Activated naive CD8-positive, alpha-beta T cell treated with anti-CD3 and anti-CD28 coated beads, Interleukin-2, amount 50 U/mL, for 16 hours (primary cell): ENCODE measurements at regions not wholly inside any gene's neighbourhood (a gene's known extent, or its start where the extent isn't known, plus 50 kb on each side); places are given as distances from the start of the nearest gene placed in this dataset.

Experiments used
- DNase-seq: peaks from one replicate; pipeline ENCODE4 v3.0.0-alpha.2; 2020; ENCODE audit warnings: low read depth, low spot score

GRCh38 chr1:221069986-221070385, 190.7 kb downstream of the HLX start:
- DNase-seq: no peak

GRCh38 chr1:221071777-221072176, 192.5 kb downstream of the HLX start:
- DNase-seq: no peak

GRCh38 chr1:221072214-221072613, 193.0 kb downstream of the HLX start:
- no peak for DNase-seq

GRCh38 chr1:221074332-221074731, 195.1 kb downstream of the HLX start:
- DNase-seq: no peak

- DNase-seq: no peak
Measured at GRCh38 chr1:221075911-221076310, 196.7 kb downstream of the HLX start.

GRCh38 chr1:221076391-221076811, 197.2 kb downstream of the HLX start:
- DNase-seq: no peak

- no peak for DNase-seq
Measured at GRCh38 chr1:221078260-221078965, 199.2 kb downstream of the HLX start.

GRCh38 chr1:221083902-221084301, 204.7 kb downstream of the HLX start:
- no peak for DNase-seq

GRCh38 chr1:221084681-221085080, 205.4 kb downstream of the HLX start:
- DNase-seq: no peak

- no peak for DNase-seq
Measured at GRCh38 chr1:221085701-221086375, 206.6 kb downstream of the HLX start.

- no peak for DNase-seq
Measured at GRCh38 chr1:221087919-221088318, 208.7 kb downstream of the HLX start.

- DNase-seq: no peak
Measured at GRCh38 chr1:221089273-221089672, 210.0 kb downstream of the HLX start.

- DNase-seq: no peak
Measured at GRCh38 chr1:221089803-221090202, 210.6 kb downstream of the HLX start.

- no peak for DNase-seq
Measured at GRCh38 chr1:221093903-221094791, 214.9 kb downstream of the HLX start.

- no peak for DNase-seq
Measured at GRCh38 chr1:221097479-221098281, 218.4 kb downstream of the HLX start.

GRCh38 chr1:221098471-221099405, 219.5 kb downstream of the HLX start:
- no peak for DNase-seq

GRCh38 chr1:221099747-221100595, 220.7 kb downstream of the HLX start:
- no peak for DNase-seq

- DNase-seq: no peak
Measured at GRCh38 chr1:221100611-221101010, 221.4 kb downstream of the HLX start.

- DNase-seq: no peak
Measured at GRCh38 chr1:221101807-221102605, 222.8 kb downstream of the HLX start.
